HL-60 (cell line): ENCODE measurements at regions not wholly inside any gene's neighbourhood (a gene's known extent, or its start where the extent isn't known, plus 50 kb on each side); places are given as distances from the start of the nearest gene placed in this dataset.

Source experiments
- GABPA ChIP-seq: IDR thresholded peaks from 2 replicates; pipeline ENCODE4 v1.6.1; 2012; ENCODE audit warnings: low read depth
- POLR2AphosphoS5 ChIP-seq: IDR thresholded peaks from 2 replicates; pipeline ENCODE4 v1.6.1; 2012; ENCODE audit warnings: low read depth
- SPI1 ChIP-seq: IDR thresholded peaks from 2 replicates; pipeline ENCODE4 v1.6.1; 2012; ENCODE audit warnings: low read depth, mild to moderate bottlenecking, borderline replicate concordance
- TF ChIP-seq, protein P1 (sequence below): IDR thresholded peaks from one replicate; pipeline ENCODE4 v1.5.1; 2011; ENCODE audit warnings: low read length, control low read depth, inconsistent platforms; ENCODE audit not compliant: insufficient read depth

- TF ChIP-seq, protein P1, sequence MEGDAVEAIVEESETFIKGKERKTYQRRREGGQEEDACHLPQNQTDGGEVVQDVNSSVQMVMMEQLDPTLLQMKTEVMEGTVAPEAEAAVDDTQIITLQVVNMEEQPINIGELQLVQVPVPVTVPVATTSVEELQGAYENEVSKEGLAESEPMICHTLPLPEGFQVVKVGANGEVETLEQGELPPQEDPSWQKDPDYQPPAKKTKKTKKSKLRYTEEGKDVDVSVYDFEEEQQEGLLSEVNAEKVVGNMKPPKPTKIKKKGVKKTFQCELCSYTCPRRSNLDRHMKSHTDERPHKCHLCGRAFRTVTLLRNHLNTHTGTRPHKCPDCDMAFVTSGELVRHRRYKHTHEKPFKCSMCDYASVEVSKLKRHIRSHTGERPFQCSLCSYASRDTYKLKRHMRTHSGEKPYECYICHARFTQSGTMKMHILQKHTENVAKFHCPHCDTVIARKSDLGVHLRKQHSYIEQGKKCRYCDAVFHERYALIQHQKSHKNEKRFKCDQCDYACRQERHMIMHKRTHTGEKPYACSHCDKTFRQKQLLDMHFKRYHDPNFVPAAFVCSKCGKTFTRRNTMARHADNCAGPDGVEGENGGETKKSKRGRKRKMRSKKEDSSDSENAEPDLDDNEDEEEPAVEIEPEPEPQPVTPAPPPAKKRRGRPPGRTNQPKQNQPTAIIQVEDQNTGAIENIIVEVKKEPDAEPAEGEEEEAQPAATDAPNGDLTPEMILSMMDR = no peak
- no peak for TF ChIP-seq POLR2AphosphoS5
- TF ChIP-seq GABPA = no peak
- no peak for TF ChIP-seq SPI1
Observed at GRCh38 chr6:149227796-149228195, 89.7 kb upstream of the TAB2 start.
